CD14-positive monocyte (primary cell): ENCODE measurements at regions not wholly inside any gene's neighbourhood (a gene's known extent, or its start where the extent isn't known, plus 50 kb on each side); places are given as distances from the start of the nearest gene placed in this dataset.

Experiments used
- DNase-seq, 3 donors: peaks; one replicate each; pipeline ENCODE4 v3.0.0-alpha.2; 2011 to 2022
- H2AFZ ChIP-seq: 2 replicates; pipeline ENCODE4 v1.6.0; 2012; ENCODE audit warnings: mild to moderate bottlenecking, low read depth, low read length, inconsistent platforms; ENCODE audit not compliant: insufficient read depth, poor library complexity, severe bottlenecking
- H3K27ac ChIP-seq, 2 donors: 1 replicate in 1 of 2; 2 replicates in 1 of 2; pipeline ENCODE4 v1.5.1; 2012 to 2013; ENCODE audit warnings: low read length in 2 of 2, control low read depth in 1 of 2, inconsistent platforms in 1 of 2, low read depth in 1 of 2, mild to moderate bottlenecking in 1 of 2
- H3K27me3 ChIP-seq, 2 donors: one replicate each; pipeline versions ENCODE4 v1.6.0 to v1.6.1; 2011 to 2013; ENCODE audit warnings: low read length in 2 of 2; ENCODE audit not compliant: control insufficient read depth in 2 of 2, insufficient read depth in 2 of 2
- H3K36me3 ChIP-seq, 2 donors: replicated peaks in 1 of 2; 1 replicate in 1 of 2; 2 replicates in 1 of 2; pipeline versions ENCODE4 v1.5.1 to v1.6.1; 2012 to 2013; ENCODE audit warnings: low read length in 2 of 2, control low read depth in 1 of 2, inconsistent platforms in 1 of 2, mild to moderate bottlenecking in 1 of 2; ENCODE audit not compliant: insufficient read depth in 2 of 2, control insufficient read depth in 1 of 2
- H3K4me1 ChIP-seq, 2 donors: 1 replicate in 1 of 2; 2 replicates in 1 of 2; pipeline versions ENCODE4 v1.5.1 to v1.6.1; 2012 to 2013; ENCODE audit warnings: low read length in 2 of 2, control low read depth in 1 of 2, inconsistent platforms in 1 of 2, mild to moderate bottlenecking in 1 of 2, moderate library complexity in 1 of 2; ENCODE audit not compliant: insufficient read depth in 2 of 2, control insufficient read depth in 1 of 2
- H3K4me2 ChIP-seq: replicated peaks from 2 replicates; pipeline ENCODE3; 2012; ENCODE audit warnings: low read length, moderate library complexity, mild to moderate bottlenecking; ENCODE audit not compliant: poor library complexity, severe bottlenecking; ENCODE audit errors: extremely low read depth
- H3K4me3 ChIP-seq, 3 experiments: fragments of 200-600 bp in 1 of 3; sonication (generic) in 1 of 3; replicated peaks in 1 of 3; 1 replicate in 2 of 3; 2 replicates in 1 of 3; pipeline ENCODE4 v1.5.1; 2011 to 2013; ENCODE audit warnings: low read length in 3 of 3, mild to moderate bottlenecking in 3 of 3, control low read depth in 2 of 3, low read depth in 2 of 3, inconsistent platforms in 1 of 3, moderate library complexity in 1 of 3
- H3K79me2 ChIP-seq: 2 replicates; pipeline ENCODE4 v1.6.0; 2012; ENCODE audit warnings: mild to moderate bottlenecking, control low read depth, inconsistent platforms, low read length, moderate library complexity; ENCODE audit not compliant: insufficient read depth
- H3K9ac ChIP-seq: 2 replicates; pipeline ENCODE4 v1.6.0; 2017; ENCODE audit warnings: low read length, mild to moderate bottlenecking; ENCODE audit not compliant: insufficient read depth, poor library complexity, severe bottlenecking
- H3K9me3 ChIP-seq, 2 donors: replicated peaks in 1 of 2; 1 replicate in 1 of 2; 2 replicates in 1 of 2; pipeline versions ENCODE4 v1.5.1 to v1.6.1; 2012 to 2013; ENCODE audit warnings: low read length in 2 of 2, control low read depth in 1 of 2; ENCODE audit not compliant: control insufficient read depth in 1 of 2, insufficient read depth in 1 of 2
- H4K20me1 ChIP-seq: 2 replicates; pipeline ENCODE4 v1.6.0; 2012; ENCODE audit warnings: mild to moderate bottlenecking, low read length, control low read depth, moderate library complexity; ENCODE audit not compliant: insufficient read depth
- H3K27ac Mint-ChIP-seq, 7 donors: one replicate each; pipeline ENCODE4 v1.8.0; 2020; ENCODE audit warnings: mild to moderate bottlenecking in 7 of 7, mixed read lengths in 7 of 7, moderate library complexity in 6 of 7, inconsistent platforms in 2 of 7
- H3K27me3 Mint-ChIP-seq, 3 donors: one replicate each; pipeline ENCODE4 v1.8.0; 2021 to 2022; ENCODE audit warnings: low read depth in 3 of 3, mild to moderate bottlenecking in 3 of 3, mixed read lengths in 3 of 3, moderate library complexity in 3 of 3, inconsistent platforms in 1 of 3
- H3K36me3 Mint-ChIP-seq, 2 donors: one replicate each; pipeline ENCODE4 v1.8.0; 2020; ENCODE audit warnings: mixed read lengths in 2 of 2, inconsistent platforms in 1 of 2, mild to moderate bottlenecking in 1 of 2
- H3K4me1 Mint-ChIP-seq: one replicate; pipeline ENCODE4 v1.8.0; 2020; ENCODE audit warnings: mild to moderate bottlenecking, mixed read lengths
- H3K4me3 Mint-ChIP-seq, 2 donors: one replicate each; pipeline ENCODE4 v1.8.0; 2020; ENCODE audit warnings: mild to moderate bottlenecking in 2 of 2, mixed read lengths in 2 of 2, moderate library complexity in 1 of 2
- H3K9me3 Mint-ChIP-seq, 7 donors: one replicate each; pipeline ENCODE4 v1.8.0; 2020 to 2022; ENCODE audit warnings: mixed read lengths in 7 of 7, mild to moderate bottlenecking in 6 of 7, moderate library complexity in 6 of 7, inconsistent platforms in 2 of 7
- CTCF ChIP-seq: fragments of 200-600 bp; IDR thresholded peaks from one replicate; pipeline ENCODE4 v1.8.0; 2022; ENCODE audit warnings: antibody characterized with exemption, mild to moderate bottlenecking
- WGBS: methylation state at CpG from one replicate; pipeline ENCODE4 v1.1.5; 2013; ENCODE audit warnings: missing lambda C conversion rate; ENCODE audit not compliant: insufficient coverage; 5-methylcytosine and 5-hydroxymethylcytosine counted together
- intact Hi-C, 2 donors: fragments of 100-400 bp; cut with micrococcal nuclease; formaldehyde crosslinking; loops; one replicate each; pipeline versions ENCODE4 v1.15.0 to v1.15.1; 2023

- no peak overlapping the region for H2AFZ ChIP-seq
- DNase-seq, result no peak
- WGBS, result no CpG with 5 or more reads among the region's 3 CpGs
- Mint-ChIP-seq H3K27me3 (peaks cover 0 to 2% (median 0%) of the 10 kb centered on the region in 3 donors), H3K4me1 (no peaks in the 10 kb centered on the region), H3K36me3 (no peaks in the 10 kb centered on the region), H3K4me3 (no peak overlapping the region), H3K27ac (no peak overlapping the region), H3K9me3 (peaks cover 0 to 6% (median 1%) of the 10 kb centered on the region in 7 donors)
- intact Hi-C loops, result no loop called here
- no peaks in the 10 kb centered on the region for H3K27me3 ChIP-seq
- H3K36me3 ChIP-seq, result no peaks in the 10 kb centered on the region
- no peaks in the 10 kb centered on the region for H3K79me2 ChIP-seq
- no peaks in the 10 kb centered on the region for H3K9me3 ChIP-seq
- no peak overlapping the region for H3K4me2 ChIP-seq
- no peak overlapping the region for H3K4me3 ChIP-seq
- no peaks in the 10 kb centered on the region for H4K20me1 ChIP-seq
- no peaks in the 10 kb centered on the region for H3K4me1 ChIP-seq
- H3K9ac ChIP-seq, result no peak overlapping the region
- no peak overlapping the region for H3K27ac ChIP-seq
- TF ChIP-seq CTCF, result no peak
Measured at GRCh38 chr5:91534332-91534731, 151.2 kb upstream of the ARRDC3 start.

- no peak for TF ChIP-seq CTCF
- Histone ChIP-seq H3K4me3 (no peak overlapping the region), H3K79me2 (no peaks in the 10 kb centered on the region), H3K36me3 (no peaks in the 10 kb centered on the region), H3K9ac (no peak overlapping the region), H4K20me1 (no peaks in the 10 kb centered on the region), H3K4me1 (no peaks in the 10 kb centered on the region), H2AFZ (no peak overlapping the region), H3K27ac (no peak overlapping the region), H3K27me3 (no peaks in the 10 kb centered on the region), H3K9me3 (no peaks in the 10 kb centered on the region), H3K4me2 (no peak overlapping the region)
- no peak for DNase-seq
- Mint-ChIP-seq H3K27ac (no peak overlapping the region), H3K4me3 (no peak overlapping the region), H3K36me3 (no peaks in the 10 kb centered on the region), H3K4me1 (no peaks in the 10 kb centered on the region), H3K9me3 (peaks cover 0 to 11% (median 2%) of the 10 kb centered on the region in 7 donors), H3K27me3 (peaks cover 0 to 2% (median 0%) of the 10 kb centered on the region in 3 donors)
- intact Hi-C loops, result no loop called here
- WGBS, result no CpG with 5 or more reads among the region's 1 CpG
Measured at GRCh38 chr5:91532779-91533178, 149.7 kb upstream of the ARRDC3 start.
